ENCODE measurements at regions not wholly inside any gene's neighbourhood (a gene's known extent, or its start where the extent isn't known, plus 50 kb on each side); places are given as distances from the start of the nearest gene placed in this dataset.

- no peak for TF ChIP-seq CTCF (conservative IDR thresholded peaks at IDR 0.05; ENCODE audit: low read depth, low read length)
- TF ChIP-seq EZH2 (IDR thresholded peaks at IDR 0.05; ENCODE audit: borderline replicate concordance, low read depth, low read length, poor library complexity, severe bottlenecking): no peak
Measured at GRCh38 chr10:130817046-130817624, 494.4 kb downstream of the TCERG1L start.

Measured in A673 (cell line).